T-helper 2 cell (primary cell): ENCODE measurements at regions not wholly inside any gene's neighbourhood (a gene's known extent, or its start where the extent isn't known, plus 50 kb on each side); places are given as distances from the start of the nearest gene placed in this dataset.

Source experiments
- DNase-seq, 5 experiments: peaks; one replicate each; pipeline versions ENCODE4 v3.0.0 to v3.0.0-alpha.2; 2012 to 2022

- no peak for DNase-seq
Measured at GRCh38 chrX:122421434-122422121, 762.5 kb upstream of the GRIA3 start.

- DNase-seq = no peak
Measured at GRCh38 chrX:122422547-122422946, 761.5 kb upstream of the GRIA3 start.

- no peak for DNase-seq
Measured at GRCh38 chrX:122434942-122435341, 749.1 kb upstream of the GRIA3 start.

- DNase-seq = no peak
Measured at GRCh38 chrX:122439831-122440230, 744.2 kb upstream of the GRIA3 start.

GRCh38 chrX:122440832-122441231 lies 743.2 kb upstream of the GRIA3 start:
- no peak for DNase-seq

GRCh38 chrX:122441451-122441850 lies 742.6 kb upstream of the GRIA3 start:
- no peak for DNase-seq

DNA sequence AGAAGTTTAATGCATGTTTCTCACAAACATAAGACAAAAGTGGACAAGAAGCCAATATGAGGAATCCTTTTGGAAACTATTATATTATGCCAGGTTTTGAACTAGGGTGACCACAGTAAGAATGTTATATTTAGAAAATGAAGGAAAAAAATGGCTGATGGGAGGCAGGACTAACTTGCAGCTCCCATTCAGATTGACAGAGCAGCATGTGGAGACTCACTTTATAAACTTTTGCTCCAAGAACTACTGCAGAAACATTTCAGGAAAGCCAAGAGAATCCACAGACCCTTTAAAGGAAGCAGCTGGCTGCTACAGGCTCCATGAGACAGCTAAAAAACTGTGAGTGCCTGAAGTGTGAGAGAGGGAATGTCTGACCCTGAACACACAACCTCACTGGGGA lies 738.6 kb upstream of the GRIA3 start:
- DNase-seq = no peak

- DNase-seq = no peak
Measured at GRCh38 chrX:122464341-122464740, 719.7 kb upstream of the GRIA3 start.

DNA sequence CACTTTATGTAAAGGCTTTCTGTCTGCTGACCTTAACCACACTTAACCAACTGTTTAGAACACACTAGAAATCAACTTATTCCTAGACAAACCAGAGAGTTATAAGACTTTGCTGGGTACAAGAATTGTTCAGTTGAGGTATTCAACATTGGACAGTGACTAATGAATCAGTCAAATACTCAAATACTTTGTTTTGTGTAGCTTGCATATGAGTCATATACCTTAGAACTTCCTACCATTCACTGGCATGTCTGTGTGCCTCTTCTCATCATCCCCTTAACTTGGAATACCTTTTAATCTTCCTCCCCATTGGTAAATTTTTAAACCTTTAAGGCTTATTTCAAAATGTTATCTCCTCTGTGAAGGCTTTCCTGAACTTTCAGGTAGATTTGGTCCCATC lies 708.8 kb upstream of the GRIA3 start:
- no peak for DNase-seq

- DNase-seq = no peak
Measured at GRCh38 chrX:122500556-122500955, 683.5 kb upstream of the GRIA3 start.

- no peak for DNase-seq
Measured at GRCh38 chrX:122501652-122502051, 682.4 kb upstream of the GRIA3 start.

DNA sequence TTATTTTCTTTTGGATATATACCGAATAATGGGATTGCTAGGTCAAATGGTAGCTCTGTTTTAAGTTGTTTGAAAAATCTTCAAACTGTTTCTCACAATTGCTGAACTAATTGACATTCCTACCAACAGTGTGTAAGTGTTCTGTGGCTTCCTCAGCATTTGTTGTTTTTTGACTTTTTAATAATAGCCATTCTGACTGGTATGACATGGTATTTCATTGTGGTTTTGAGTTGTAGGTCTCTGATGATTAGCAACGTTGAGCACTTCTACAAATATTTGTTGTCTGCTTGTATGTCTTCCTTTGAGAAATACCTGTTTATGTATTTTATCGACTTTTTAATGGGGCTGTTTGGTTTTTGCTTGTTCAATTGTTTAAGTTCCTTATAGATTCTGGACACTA lies 680.1 kb upstream of the GRIA3 start:
- no peak for DNase-seq

GRCh38 chrX:122512561-122513072 lies 671.5 kb upstream of the GRIA3 start:
- no peak for DNase-seq

DNA sequence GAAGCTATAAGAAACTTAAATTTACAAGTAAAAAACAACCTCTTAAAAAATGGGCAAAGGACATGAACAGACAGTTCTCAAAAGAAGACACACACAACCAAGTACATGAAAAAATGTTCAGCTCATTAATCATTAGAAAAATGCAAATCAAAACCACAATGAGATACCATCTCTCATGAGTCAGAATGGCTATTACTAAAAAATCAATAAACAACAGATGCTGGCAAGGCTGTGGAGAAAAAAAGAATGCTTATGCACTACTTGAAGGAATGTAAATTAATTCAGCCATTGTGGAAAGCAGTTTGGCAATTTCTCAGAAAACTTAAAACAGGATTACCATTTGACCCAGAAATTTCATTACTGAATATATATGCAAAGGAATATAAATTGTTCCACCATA lies 666.3 kb upstream of the GRIA3 start:
- no peak for DNase-seq

DNA sequence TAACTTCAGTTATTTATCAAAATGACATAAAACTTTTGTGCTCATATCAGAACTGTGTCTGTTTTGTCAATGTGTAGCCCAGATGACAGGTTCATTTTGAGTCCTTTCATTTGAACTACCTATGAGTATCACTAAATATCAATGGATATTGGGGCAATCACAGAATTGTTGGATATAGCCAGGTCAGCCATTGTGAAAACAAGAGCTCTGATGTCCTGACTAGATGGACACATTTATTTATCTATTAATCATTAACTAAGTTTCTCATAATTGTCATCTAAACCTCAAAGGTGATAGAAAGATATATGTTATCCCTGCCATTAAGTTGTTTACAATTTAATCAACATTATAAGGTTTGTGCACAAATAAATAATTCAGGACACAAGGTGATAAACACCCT lies 638.3 kb upstream of the GRIA3 start:
- no peak for DNase-seq

- no peak for DNase-seq
Measured at GRCh38 chrX:122546269-122546668, 637.8 kb upstream of the GRIA3 start.

DNA sequence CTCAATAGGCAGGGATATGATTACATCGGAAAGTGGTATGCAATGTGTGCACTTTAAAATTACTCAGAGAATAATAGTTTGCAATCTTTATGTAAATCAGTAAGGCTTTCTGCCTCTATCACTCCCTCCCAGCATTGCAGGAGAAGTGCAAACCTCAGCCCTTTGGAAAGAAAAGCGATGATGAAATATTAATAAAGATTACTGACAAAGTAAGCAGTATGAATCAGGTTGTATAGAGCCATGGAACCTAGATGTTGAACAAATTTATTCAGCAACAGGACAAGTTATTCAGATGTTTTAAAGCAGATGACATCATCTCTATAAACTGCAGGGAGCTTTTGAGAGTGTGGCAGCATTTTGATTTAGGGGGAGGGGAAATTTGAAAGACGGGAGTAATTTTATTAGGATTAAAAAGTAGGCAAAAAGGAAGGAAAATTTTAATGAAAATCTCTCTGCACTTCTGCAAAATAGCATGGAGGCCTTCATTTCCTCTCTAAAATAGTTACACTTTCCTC lies 631.7 kb upstream of the GRIA3 start:
- DNase-seq = no peak

DNA sequence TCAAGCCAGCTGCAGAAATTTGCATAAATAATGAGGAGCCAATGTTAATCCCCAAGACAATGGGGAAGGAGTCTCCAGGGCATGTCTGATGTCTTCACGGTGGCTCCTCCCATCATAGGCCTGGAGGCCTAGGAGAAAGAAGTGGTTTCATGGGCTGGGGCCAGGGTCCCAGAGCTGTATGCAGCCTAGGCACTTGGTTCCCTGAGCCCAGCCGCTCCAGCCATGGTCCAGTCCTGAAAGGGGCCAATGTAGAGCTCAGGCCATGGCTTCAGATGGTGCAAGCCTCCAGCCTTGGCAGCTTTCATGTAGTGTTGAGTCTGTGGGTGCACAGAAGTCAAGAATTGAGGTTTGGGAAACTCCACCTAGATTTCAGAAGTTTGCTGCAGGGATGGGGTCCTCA lies 628.2 kb upstream of the GRIA3 start:
- no peak for DNase-seq

DNA sequence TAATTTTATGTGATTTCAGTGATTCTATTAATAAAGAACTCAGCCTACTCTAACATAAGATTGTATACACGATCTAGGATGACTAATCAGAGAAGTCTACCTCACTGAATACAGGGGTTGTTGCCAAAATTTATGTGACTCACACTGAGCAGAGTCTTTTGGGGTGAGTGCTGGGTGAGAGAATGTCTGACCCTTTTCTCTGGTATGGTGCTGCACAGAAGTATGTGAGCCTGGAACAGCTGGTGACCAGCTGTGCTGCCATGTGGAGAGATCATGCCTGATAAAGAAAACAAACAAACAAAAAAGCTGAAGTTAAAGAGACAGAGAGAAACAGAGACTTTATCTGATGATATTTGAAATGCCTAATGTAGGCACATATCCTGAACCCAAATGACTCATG lies 618.1 kb upstream of the GRIA3 start:
- no peak for DNase-seq

GRCh38 chrX:122566401-122566800 lies 617.7 kb upstream of the GRIA3 start:
- no peak for DNase-seq

- DNase-seq = no peak
Measured at GRCh38 chrX:122567911-122568310, 616.2 kb upstream of the GRIA3 start.

GRCh38 chrX:122572461-122572860 lies 611.6 kb upstream of the GRIA3 start:
- DNase-seq = no peak

GRCh38 chrX:122579036-122579435 lies 605.0 kb upstream of the GRIA3 start:
- DNase-seq = no peak

- DNase-seq = no peak
Measured at GRCh38 chrX:122579526-122579925, 604.6 kb upstream of the GRIA3 start.
